ENCODE measurements at regions not wholly inside any gene's neighbourhood (a gene's known extent, or its start where the extent isn't known, plus 50 kb on each side); places are given as distances from the start of the nearest gene placed in this dataset.

DNA sequence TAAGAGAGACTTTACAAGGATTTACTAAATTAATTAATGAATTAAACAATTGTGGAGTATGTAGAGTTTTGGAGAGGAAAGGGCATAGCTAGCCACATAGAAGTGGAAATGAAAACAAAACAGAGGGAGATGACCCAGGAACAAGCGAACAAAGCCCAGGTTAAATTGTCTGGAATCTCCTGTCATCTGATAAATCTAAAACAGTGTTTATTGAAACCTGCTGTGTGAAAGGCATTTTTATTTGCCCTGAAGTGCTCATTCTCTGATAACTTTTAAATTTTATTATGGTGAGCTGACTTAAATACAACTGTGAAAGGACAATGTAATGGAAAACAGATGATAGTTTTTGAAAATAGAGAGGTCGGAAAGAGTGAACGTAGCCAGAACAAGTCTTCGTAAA lies 682.8 kb upstream of the KIRREL3 start:
- TF ChIP-seq POLR2AphosphoS5 (IDR thresholded peaks at IDR 0.05), result no peak
- TF ChIP-seq, protein P1, sequence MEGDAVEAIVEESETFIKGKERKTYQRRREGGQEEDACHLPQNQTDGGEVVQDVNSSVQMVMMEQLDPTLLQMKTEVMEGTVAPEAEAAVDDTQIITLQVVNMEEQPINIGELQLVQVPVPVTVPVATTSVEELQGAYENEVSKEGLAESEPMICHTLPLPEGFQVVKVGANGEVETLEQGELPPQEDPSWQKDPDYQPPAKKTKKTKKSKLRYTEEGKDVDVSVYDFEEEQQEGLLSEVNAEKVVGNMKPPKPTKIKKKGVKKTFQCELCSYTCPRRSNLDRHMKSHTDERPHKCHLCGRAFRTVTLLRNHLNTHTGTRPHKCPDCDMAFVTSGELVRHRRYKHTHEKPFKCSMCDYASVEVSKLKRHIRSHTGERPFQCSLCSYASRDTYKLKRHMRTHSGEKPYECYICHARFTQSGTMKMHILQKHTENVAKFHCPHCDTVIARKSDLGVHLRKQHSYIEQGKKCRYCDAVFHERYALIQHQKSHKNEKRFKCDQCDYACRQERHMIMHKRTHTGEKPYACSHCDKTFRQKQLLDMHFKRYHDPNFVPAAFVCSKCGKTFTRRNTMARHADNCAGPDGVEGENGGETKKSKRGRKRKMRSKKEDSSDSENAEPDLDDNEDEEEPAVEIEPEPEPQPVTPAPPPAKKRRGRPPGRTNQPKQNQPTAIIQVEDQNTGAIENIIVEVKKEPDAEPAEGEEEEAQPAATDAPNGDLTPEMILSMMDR (IDR thresholded peaks at IDR 0.05), result no peak
- TF ChIP-seq EP300 (IDR thresholded peaks at IDR 0.05), result no peak
- TF ChIP-seq POLR2A (IDR thresholded peaks at IDR 0.05; ENCODE audit: low read depth), result no peak
- Histone ChIP-seq H3K36me3 (no peaks in the 10 kb centered on the region), H3K27ac (replicated peaks in 1 of 4) (no peak overlapping the region), H3K4me3 (no peak overlapping the region), H3K9me3 (no peaks in the 10 kb centered on the region), H3K27me3 (no peaks in the 10 kb centered on the region), H3K4me1 (no peaks in the 10 kb centered on the region)
- intact Hi-C loops (cut with DNase I), result no loop called here
- 86% methylated on average over 4 of the region's 4 CpGs for WGBS
- no peak for DNase-seq (ENCODE audit: extremely low spot score)

DNA sequence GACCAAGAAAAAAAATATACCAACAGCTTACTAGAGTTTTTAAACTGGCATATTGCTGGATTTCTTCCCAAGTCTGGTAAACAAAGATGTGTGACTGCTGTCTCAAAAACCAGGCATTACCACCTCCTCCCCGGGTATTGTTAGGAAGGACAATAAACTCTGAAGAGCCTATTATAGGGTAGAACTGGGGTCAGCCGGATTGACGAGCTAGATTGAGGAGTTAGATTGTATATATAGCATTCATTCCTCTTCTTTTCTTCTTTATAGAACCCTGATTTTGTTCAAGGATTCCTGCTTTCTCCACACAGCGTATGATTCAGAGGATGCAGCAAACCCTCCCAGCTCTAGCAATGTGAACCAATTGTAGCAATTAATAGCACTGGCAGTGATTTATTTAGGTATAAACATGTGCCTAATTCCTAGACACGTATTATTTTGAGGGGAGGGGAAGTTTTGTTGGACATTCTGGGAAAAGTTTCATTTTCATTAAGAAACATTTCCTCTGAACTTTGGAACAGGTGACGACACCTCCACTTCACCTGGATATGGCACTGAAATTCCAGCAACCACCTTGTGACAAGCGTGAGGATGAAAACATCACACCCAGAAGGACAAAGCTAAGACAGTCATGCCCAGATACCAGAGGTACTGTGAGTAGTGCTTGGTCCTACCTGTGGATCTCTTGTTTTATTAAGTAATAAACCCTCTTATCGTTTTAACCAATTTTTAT lies 679.4 kb upstream of the KIRREL3 start:
- Histone ChIP-seq H3K4me3 (no peak overlapping the region), H3K27me3 (no peaks in the 10 kb centered on the region), H3K9me3 (no peaks in the 10 kb centered on the region), H3K36me3 (no peaks in the 10 kb centered on the region), H3K27ac (replicated peaks in 1 of 4) (no peak overlapping the region), H3K4me1 (peaks cover 0 to 6% (median 2%) of the 10 kb centered on the region in 4 donors)
- DNase-seq (ENCODE audit: extremely low spot score), result no peak
- no peak for TF ChIP-seq POLR2A (IDR thresholded peaks at IDR 0.05; ENCODE audit: low read depth)
- TF ChIP-seq EP300 (IDR thresholded peaks at IDR 0.05), result no peak
- TF ChIP-seq POLR2AphosphoS5 (IDR thresholded peaks at IDR 0.05), result no peak
- TF ChIP-seq, protein P1 (IDR thresholded peaks at IDR 0.05), result no peak
- intact Hi-C loops (cut with DNase I), result no loop called here
- WGBS, result 78% methylated on average over 8 of the region's 8 CpGs

DNA sequence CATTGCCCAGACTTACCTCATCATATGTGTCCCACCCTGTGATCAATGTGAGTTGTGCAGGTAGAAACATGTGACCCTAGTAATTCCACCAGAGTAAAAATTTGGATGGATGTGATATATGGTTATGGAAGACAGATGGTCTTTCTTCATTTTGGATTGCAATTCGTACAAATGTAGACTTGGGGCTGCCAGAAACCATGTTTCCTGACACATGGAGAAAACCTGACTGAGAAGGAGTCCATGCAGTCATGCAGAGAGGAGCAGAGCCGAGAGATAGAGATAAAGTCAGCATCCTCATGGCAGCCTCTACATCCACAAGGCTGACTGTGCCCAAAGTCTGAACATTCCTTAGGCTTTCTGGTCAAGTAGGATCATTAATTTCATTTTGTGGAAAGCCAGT lies 678.1 kb upstream of the KIRREL3 start:
- intact Hi-C loops (cut with DNase I), result no loop called here
- H3K4me1 ChIP-seq, result peaks cover 0 to 6% (median 2%) of the 10 kb centered on the region in 4 donors
- no peak for DNase-seq (ENCODE audit: extremely low spot score)
- no peak overlapping the region for H3K27ac ChIP-seq (replicated peaks in 1 of 4)
- H3K9me3 ChIP-seq, result no peaks in the 10 kb centered on the region
- H3K27me3 ChIP-seq, result no peaks in the 10 kb centered on the region
- WGBS, result 76% methylated on average over 2 of the region's 2 CpGs
- TF ChIP-seq POLR2AphosphoS5 (IDR thresholded peaks at IDR 0.05) (no peak), EP300 (IDR thresholded peaks at IDR 0.05) (no peak)
- no peaks in the 10 kb centered on the region for H3K36me3 ChIP-seq
- H3K4me3 ChIP-seq, result no peak overlapping the region

DNA sequence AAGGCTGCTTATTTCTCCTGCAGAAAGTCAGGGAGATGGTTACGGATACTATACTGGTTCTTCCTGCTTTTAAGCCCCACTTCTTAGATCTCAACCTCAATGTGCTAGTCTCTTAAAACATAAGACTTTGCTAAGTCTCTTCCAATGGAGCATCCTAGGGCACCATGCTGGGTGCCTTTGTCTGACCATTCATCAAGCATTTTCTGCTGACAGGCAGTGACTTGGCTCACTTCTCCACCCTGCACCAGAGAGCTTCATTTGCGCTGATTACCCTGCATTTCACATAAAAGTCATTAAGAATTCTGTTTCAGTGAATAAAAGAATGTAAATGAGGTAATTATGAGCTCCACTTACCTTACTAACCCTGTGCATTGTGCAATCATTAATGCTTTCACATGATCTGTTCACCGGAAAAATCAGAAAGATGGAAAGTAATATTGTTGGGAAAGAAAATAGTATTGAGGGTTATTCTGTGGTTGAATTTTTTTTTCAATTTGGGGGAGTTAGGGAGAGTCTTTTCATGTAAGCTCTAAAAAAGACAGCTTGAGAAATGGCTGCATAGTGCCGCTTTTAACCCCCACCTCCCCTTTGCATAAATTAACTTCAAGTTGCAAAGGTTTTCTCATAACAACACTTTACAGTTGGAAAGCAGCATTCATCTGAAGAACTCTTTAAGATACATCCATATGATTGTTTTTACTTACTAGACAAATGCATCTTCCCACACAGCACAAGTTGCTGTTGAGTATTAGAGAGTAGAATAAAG lies 677.3 kb upstream of the KIRREL3 start:
- TF ChIP-seq POLR2AphosphoS5 (IDR thresholded peaks at IDR 0.05), result no peak
- 94% methylated on average over 4 of the region's 4 CpGs for WGBS

DNA sequence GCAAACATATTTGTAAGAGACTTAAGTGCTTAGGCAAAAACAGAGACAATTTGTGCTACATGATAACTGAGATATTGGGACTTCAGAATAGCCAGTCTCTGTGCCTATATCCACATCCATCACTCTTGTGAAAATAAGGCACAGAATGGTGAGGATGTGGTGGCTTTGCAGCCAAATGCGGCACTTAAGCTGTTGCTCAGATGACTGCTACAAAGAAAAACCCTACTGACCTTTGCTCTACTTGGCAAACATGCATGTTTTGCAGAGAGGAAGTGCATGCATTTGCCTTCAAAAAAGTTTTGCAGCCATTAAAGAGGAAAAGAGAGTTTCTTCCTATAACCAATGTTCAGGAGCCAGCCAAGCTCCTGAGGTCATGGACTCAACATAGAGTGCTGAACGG lies 675.0 kb upstream of the KIRREL3 start:
- no peak overlapping the region for H3K4me3 ChIP-seq
- no peaks in the 10 kb centered on the region for H3K36me3 ChIP-seq
- no peak for TF ChIP-seq POLR2AphosphoS5 (IDR thresholded peaks at IDR 0.05)
- TF ChIP-seq EP300 (IDR thresholded peaks at IDR 0.05), result no peak
- H3K27ac ChIP-seq (replicated peaks in 1 of 4), result no peak overlapping the region
- no peaks in the 10 kb centered on the region for H3K9me3 ChIP-seq
- H3K4me1 ChIP-seq, result peaks cover 0 to 6% (median 2%) of the 10 kb centered on the region in 4 donors
- no peaks in the 10 kb centered on the region for H3K27me3 ChIP-seq
- intact Hi-C loops (cut with DNase I), result no loop called here
- no peak for DNase-seq (ENCODE audit: extremely low spot score)
- 56% methylated on average over 2 of the region's 2 CpGs for WGBS

More for the DNA sequence above, 677.3 kb upstream of the KIRREL3 start:
- no peaks in the 10 kb centered on the region for H3K9me3 ChIP-seq
- H3K4me1 ChIP-seq, result peaks cover 0 to 6% (median 2%) of the 10 kb centered on the region in 4 donors
- DNase-seq (ENCODE audit: extremely low spot score), result no peak
- no peaks in the 10 kb centered on the region for H3K27me3 ChIP-seq
- intact Hi-C loops (cut with DNase I), result no loop called here
- no peaks in the 10 kb centered on the region for H3K36me3 ChIP-seq
- H3K27ac ChIP-seq (replicated peaks in 1 of 4), result no peak overlapping the region
- no peak overlapping the region for H3K4me3 ChIP-seq

DNA sequence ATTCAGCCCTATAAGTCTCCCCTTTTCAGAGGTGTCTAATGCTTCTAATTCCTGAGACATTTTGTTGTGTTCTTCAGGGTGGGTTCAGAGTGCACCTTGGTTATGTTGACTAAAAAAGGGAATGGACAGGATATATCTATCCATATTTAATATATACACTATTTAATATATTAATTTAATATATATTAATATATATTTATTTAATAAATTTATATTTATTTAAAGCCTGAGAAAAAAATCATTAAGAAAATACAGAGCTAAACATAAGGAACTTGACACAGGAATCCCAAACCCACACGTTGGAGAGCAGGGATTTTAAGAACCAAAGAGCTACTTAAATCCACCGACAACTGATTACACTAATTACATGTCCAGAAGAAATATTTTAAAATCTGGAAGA lies 674.2 kb upstream of the KIRREL3 start:
- WGBS, result 85% methylated on average over 2 of the region's 2 CpGs
- TF ChIP-seq, protein P1 (IDR thresholded peaks at IDR 0.05), result no peak
- TF ChIP-seq POLR2A (IDR thresholded peaks at IDR 0.05; ENCODE audit: low read depth) (no peak), EP300 (IDR thresholded peaks at IDR 0.05) (no peak), POLR2AphosphoS5 (IDR thresholded peaks at IDR 0.05) (no peak)
- no peak overlapping the region for H3K27ac ChIP-seq (replicated peaks in 1 of 4)
- no peaks in the 10 kb centered on the region for H3K36me3 ChIP-seq
- peaks cover 0 to 6% (median 2%) of the 10 kb centered on the region in 4 donors for H3K4me1 ChIP-seq
- no peak overlapping the region for H3K4me3 ChIP-seq
- no peaks in the 10 kb centered on the region for H3K27me3 ChIP-seq
- intact Hi-C loops (cut with DNase I), result no loop called here
- no peaks in the 10 kb centered on the region for H3K9me3 ChIP-seq
- no peak for DNase-seq (ENCODE audit: extremely low spot score)
